HepG2 (cell line): ENCODE measurements at regions not wholly inside any gene's neighbourhood (a gene's known extent, or its start where the extent isn't known, plus 50 kb on each side); places are given as distances from the start of the nearest gene placed in this dataset.
A peak's percentile ranks its signal among the peaks of the same experiment; 100 is the strongest.

Source experiments
- BATF2 ChIP-seq: sonication (generic); formaldehyde crosslinking; IDR thresholded peaks from 2 replicates; pipeline ENCODE4 v1.8.0; 2022; ENCODE audit warnings: mild to moderate bottlenecking, missing genetic modification reagents, moderate library complexity
- FOXJ3 ChIP-seq: sonication (generic); formaldehyde crosslinking; IDR thresholded peaks from 2 replicates; pipeline ENCODE4 v1.4.0; 2020; ENCODE audit warnings: missing genetic modification reagents, mild to moderate bottlenecking, borderline replicate concordance
- GLMP ChIP-seq: sonication (generic); formaldehyde crosslinking; IDR thresholded peaks from 2 replicates; pipeline ENCODE4 v1.9.0; 2021; ENCODE audit warnings: missing genetic modification reagents, mild to moderate bottlenecking, borderline replicate concordance
- GRHL1 ChIP-seq: sonication (generic); formaldehyde crosslinking; conservative IDR thresholded peaks from 2 replicates; pipeline ENCODE4 v1.8.0; 2022; ENCODE audit warnings: missing genetic modification reagents
- HOMEZ ChIP-seq: IDR thresholded peaks from 2 replicates; pipeline ENCODE4 v1.6.1; 2016; ENCODE audit warnings: low read depth
- IKZF4 ChIP-seq: sonication (generic); formaldehyde crosslinking; IDR thresholded peaks from 2 replicates; pipeline ENCODE4 v1.5.1; 2020; ENCODE audit warnings: borderline replicate concordance, mild to moderate bottlenecking, low read depth, missing genetic modification reagents; ENCODE audit errors: not compliant biosample characterization
- IRX3 ChIP-seq: sonication (generic); formaldehyde crosslinking; IDR thresholded peaks from 2 replicates; pipeline ENCODE4 v1.8.1; 2023; ENCODE audit warnings: mild to moderate bottlenecking, low read depth, missing genetic modification reagents, borderline replicate concordance
- LCORL ChIP-seq, 2 experiments: fragments of 450-650 bp in 1 of 2; sonication (generic) in 1 of 2; formaldehyde crosslinking in 1 of 2; IDR thresholded peaks; 2 replicates each; pipeline versions ENCODE4 v1.5.0 to v1.6.1; 2017 to 2020; ENCODE audit warnings: antibody characterized with exemption in 1 of 2, missing genetic modification reagents in 1 of 2
- MAFK ChIP-seq, 2 experiments: IDR thresholded peaks in 1 of 2; conservative IDR thresholded peaks in 1 of 2; 2 replicates each; pipeline ENCODE4 v1.6.1; 2011; ENCODE audit warnings: improper control_type of control experiment in 2 of 2, low read length in 2 of 2
- MIXL1 ChIP-seq: IDR thresholded peaks from 2 replicates; pipeline ENCODE4 v1.6.1; 2016
- MLX ChIP-seq: IDR thresholded peaks from 2 replicates; pipeline ENCODE4 v1.6.1; 2016
- MXD4 ChIP-seq: IDR thresholded peaks from 2 replicates; pipeline ENCODE4 v1.6.1; 2016; ENCODE audit warnings: mild to moderate bottlenecking, missing biosample characterization, missing genetic modification reagents
- NCOR1 ChIP-seq: fragments of 200-600 bp; sonication (generic); IDR thresholded peaks from 2 replicates; pipeline ENCODE4 v1.7.0; 2017; ENCODE audit warnings: antibody characterized with exemption, low read length, borderline replicate concordance
- NFATC3 ChIP-seq: sonication (generic); formaldehyde crosslinking; IDR thresholded peaks from 2 replicates; pipeline ENCODE4 v1.5.1; 2020; ENCODE audit warnings: mild to moderate bottlenecking, missing genetic modification reagents
- NONO ChIP-seq, 2 experiments: fragments of 450-650 bp in 1 of 2; sonication (generic) in 1 of 2; formaldehyde crosslinking in 1 of 2; IDR thresholded peaks in 1 of 2; conservative IDR thresholded peaks in 1 of 2; 2 replicates each; pipeline versions ENCODE4 v1.6.1 to v1.8.0; 2017 to 2022; ENCODE audit warnings: mild to moderate bottlenecking in 1 of 2, missing genetic modification reagents in 1 of 2, moderate library complexity in 1 of 2
- PAF1 ChIP-seq: IDR thresholded peaks from 2 replicates; pipeline ENCODE4 v1.6.1; 2016; ENCODE audit warnings: missing genetic modification reagents, missing compliant biosample characterization
- PLSCR1 ChIP-seq: sonication (generic); formaldehyde crosslinking; IDR thresholded peaks from 2 replicates; pipeline ENCODE4 v1.5.0; 2020; ENCODE audit warnings: missing genetic modification reagents, mild to moderate bottlenecking, borderline replicate concordance
- RCOR2 ChIP-seq: IDR thresholded peaks from 2 replicates; pipeline ENCODE4 v1.6.1; 2016; ENCODE audit warnings: missing biosample characterization, missing genetic modification reagents
- REXO4 ChIP-seq: sonication (generic); formaldehyde crosslinking; IDR thresholded peaks from 2 replicates; pipeline ENCODE4 v1.8.0; 2022; ENCODE audit warnings: missing genetic modification reagents, mild to moderate bottlenecking, borderline replicate concordance
- TCF7L2 ChIP-seq: IDR thresholded peaks from 2 replicates; pipeline ENCODE4 v1.6.1; 2011; ENCODE audit warnings: mild to moderate bottlenecking, low read depth, low read length, moderate library complexity
- TEF ChIP-seq: sonication (generic); formaldehyde crosslinking; IDR thresholded peaks from 2 replicates; pipeline ENCODE4 v1.5.0; 2020; ENCODE audit warnings: missing genetic modification reagents

- TF ChIP-seq LCORL (IDR thresholded peaks at IDR 0.05) (no peak), LCORL (CRISPR knock-in tag; IDR thresholded peaks at IDR 0.05) (no peak), MXD4 (CRISPR knock-in tag) (peak; percentile 94; the same call in 1 of the 2 replicates), MLX (CRISPR knock-in tag) (peak; percentile 44; the same call in 1 of the 2 replicates), IKZF4 (CRISPR knock-in tag) (peak; percentile 91), NFATC3 (CRISPR knock-in tag) (no peak), MAFK (conservative IDR thresholded peaks at IDR 0.05 in 1 of 2, IDR thresholded peaks at IDR 0.05 in 1 of 2; ENCODE audit: low read length in 2 of 2) (no peak), IRX3 (peak; percentile 89), FOXJ3 (CRISPR knock-in tag) (no peak; the same call in 1 of the 2 replicates), NONO (IDR thresholded peaks at IDR 0.05) (no peak), NONO (CRISPR knock-in tag; conservative IDR thresholded peaks at IDR 0.05) (no peak), MIXL1 (CRISPR knock-in tag) (peak; percentile 94), PAF1 (CRISPR knock-in tag) (no peak), PLSCR1 (CRISPR knock-in tag) (peak; percentile 91; the same call in 1 of the 2 replicates), NCOR1 (no peak), HOMEZ (CRISPR knock-in tag) (peak; percentile 73; the same call in 1 of the 2 replicates), REXO4 (no peak), TCF7L2 (no peak), TEF (CRISPR knock-in tag) (peak; percentile 89), BATF2 (peak; percentile 52; the same call in 1 of the 2 replicates), GLMP (CRISPR knock-in tag) (no peak), GRHL1 (CRISPR knock-in tag) (no peak), RCOR2 (CRISPR knock-in tag) (peak; percentile 40; the same call in 1 of the 2 replicates)
These were observed 123.5 kb downstream of the CBLN1 start (continued) for GRCh38 chr16:49158029-49158642.
